ENCODE measurements at regions not wholly inside any gene's neighbourhood (a gene's known extent, or its start where the extent isn't known, plus 50 kb on each side); places are given as distances from the start of the nearest gene placed in this dataset.

DNA sequence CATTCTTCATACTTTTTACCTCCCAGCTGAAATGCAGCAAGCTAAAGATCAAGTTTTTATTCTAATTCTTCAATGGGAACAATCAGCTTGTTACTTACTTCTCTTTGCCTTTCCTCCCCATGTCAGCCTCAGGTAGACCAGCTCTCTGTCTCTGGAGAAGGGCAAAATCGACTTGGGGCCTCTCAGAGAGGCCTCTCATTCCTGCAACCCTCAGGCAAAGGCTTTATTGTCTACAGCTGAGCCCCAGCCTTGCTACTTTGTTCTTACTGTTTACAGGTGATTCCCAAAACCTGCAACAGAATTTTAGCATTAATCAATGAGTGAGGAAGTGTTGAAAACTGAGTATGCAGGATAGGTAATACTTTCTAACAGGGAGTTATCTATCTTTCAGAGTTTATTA, 148.6 kb downstream of the KIF2B start:
- TF ChIP-seq, protein P1, sequence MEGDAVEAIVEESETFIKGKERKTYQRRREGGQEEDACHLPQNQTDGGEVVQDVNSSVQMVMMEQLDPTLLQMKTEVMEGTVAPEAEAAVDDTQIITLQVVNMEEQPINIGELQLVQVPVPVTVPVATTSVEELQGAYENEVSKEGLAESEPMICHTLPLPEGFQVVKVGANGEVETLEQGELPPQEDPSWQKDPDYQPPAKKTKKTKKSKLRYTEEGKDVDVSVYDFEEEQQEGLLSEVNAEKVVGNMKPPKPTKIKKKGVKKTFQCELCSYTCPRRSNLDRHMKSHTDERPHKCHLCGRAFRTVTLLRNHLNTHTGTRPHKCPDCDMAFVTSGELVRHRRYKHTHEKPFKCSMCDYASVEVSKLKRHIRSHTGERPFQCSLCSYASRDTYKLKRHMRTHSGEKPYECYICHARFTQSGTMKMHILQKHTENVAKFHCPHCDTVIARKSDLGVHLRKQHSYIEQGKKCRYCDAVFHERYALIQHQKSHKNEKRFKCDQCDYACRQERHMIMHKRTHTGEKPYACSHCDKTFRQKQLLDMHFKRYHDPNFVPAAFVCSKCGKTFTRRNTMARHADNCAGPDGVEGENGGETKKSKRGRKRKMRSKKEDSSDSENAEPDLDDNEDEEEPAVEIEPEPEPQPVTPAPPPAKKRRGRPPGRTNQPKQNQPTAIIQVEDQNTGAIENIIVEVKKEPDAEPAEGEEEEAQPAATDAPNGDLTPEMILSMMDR (IDR thresholded peaks at IDR 0.05): no peak
- no peak for TF ChIP-seq POLR2A (IDR thresholded peaks at IDR 0.05)
- TF ChIP-seq EP300 (IDR thresholded peaks at IDR 0.05): no peak
- TF ChIP-seq POLR2AphosphoS5 (IDR thresholded peaks at IDR 0.05): no peak

Measured in stomach (tissue), 4 donors.